NCI-H1436 (cell line): ENCODE measurements at regions not wholly inside any gene's neighbourhood (a gene's known extent, or its start where the extent isn't known, plus 50 kb on each side); places are given as distances from the start of the nearest gene placed in this dataset.
A peak's percentile ranks its signal among the peaks of the same experiment; 100 is the strongest.

ENCODE experiments used
- DNase-seq: peaks from one replicate; lab custom pipeline; 2025; lab: John Stamatoyannopoulos, UW

- no peak for DNase-seq
Observed at GRCh38 chr7:110043519-110043918, 1047.4 kb upstream of the LRRN3 start.

GRCh38 chr7:110050785-110051184 is 1040.1 kb upstream of the LRRN3 start:
- no peak for DNase-seq

GRCh38 chr7:110051372-110051771 is 1039.6 kb upstream of the LRRN3 start:
- no peak for DNase-seq

- no peak for DNase-seq
Observed at GRCh38 chr7:110056331-110056730, 1034.6 kb upstream of the LRRN3 start.

- no peak for DNase-seq
Observed at GRCh38 chr7:110058401-110058800, 1032.5 kb upstream of the LRRN3 start.

GRCh38 chr7:110061387-110061786 is 1029.5 kb upstream of the LRRN3 start:
- no peak for DNase-seq

GRCh38 chr7:110065121-110065520 is 1025.8 kb upstream of the LRRN3 start:
- peak; percentile 75 for DNase-seq

- DNase-seq: no peak
Observed at GRCh38 chr7:110066843-110067242, 1024.1 kb upstream of the LRRN3 start.

- DNase-seq: no peak
Observed at GRCh38 chr7:110071192-110071591, 1019.7 kb upstream of the LRRN3 start.

- no peak for DNase-seq
Observed at GRCh38 chr7:110075450-110075849, 1015.5 kb upstream of the LRRN3 start.

GRCh38 chr7:110076194-110076593 is 1014.7 kb upstream of the LRRN3 start:
- DNase-seq: no peak

- no peak for DNase-seq
Observed at GRCh38 chr7:110084181-110084807, 1006.6 kb upstream of the LRRN3 start.

GRCh38 chr7:110090110-110090820 is 1000.7 kb upstream of the LRRN3 start:
- no peak for DNase-seq

- DNase-seq: no peak
Observed at GRCh38 chr7:110095372-110096052, 995.4 kb upstream of the LRRN3 start.

- DNase-seq: no peak
Observed at GRCh38 chr7:110104243-110104642, 986.7 kb upstream of the LRRN3 start.

- peak; percentile 54 for DNase-seq
Observed at GRCh38 chr7:110105307-110105706, 985.6 kb upstream of the LRRN3 start.

- DNase-seq: no peak
Observed at GRCh38 chr7:110105840-110106239, 985.1 kb upstream of the LRRN3 start.

GRCh38 chr7:110119883-110120581 is 970.9 kb upstream of the LRRN3 start:
- no peak for DNase-seq

- DNase-seq: no peak
Observed at GRCh38 chr7:110129159-110129558, 961.8 kb upstream of the LRRN3 start.

- peak; percentile 1 for DNase-seq
Observed at GRCh38 chr7:110130669-110131068, 960.3 kb upstream of the LRRN3 start.

GRCh38 chr7:110131344-110131743 is 959.6 kb upstream of the LRRN3 start:
- no peak for DNase-seq

GRCh38 chr7:110139056-110139455 is 951.9 kb upstream of the LRRN3 start:
- no peak for DNase-seq
